SK-N-SH (cell line): ENCODE measurements at regions not wholly inside any gene's neighbourhood (a gene's known extent, or its start where the extent isn't known, plus 50 kb on each side); places are given as distances from the start of the nearest gene placed in this dataset.

Experiments used
- CTCF ChIA-PET: fragments of 300-600, 350-600 bp; formaldehyde crosslinking; extraction: SDS; loops from one replicate; lab custom pipeline; 2021; lab: Yijun Ruan, JAX
- POLR2A ChIA-PET: fragments of 350-600 bp; sonication (Branson Sonifier 250); formaldehyde crosslinking; extraction: SDS; loops from one replicate; lab custom pipeline; 2020; ENCODE audit warnings: antibody characterized with exemption, inconsistent platforms; lab: Yijun Ruan, JAX
- DNase-seq: peaks from one replicate; pipeline ENCODE4 v3.0.0; 2012
- H2AFZ ChIP-seq: fragments of 200-600 bp; sonication (generic); 2 replicates; pipeline ENCODE4 v1.8.1; 2016; ENCODE audit warnings: antibody characterized with exemption, mild to moderate bottlenecking, low read depth
- H3F3A ChIP-seq: fragments of 200-600 bp; sonication (generic); replicated peaks from 2 replicates; pipeline ENCODE3; 2016; ENCODE audit warnings: antibody characterized with exemption, mild to moderate bottlenecking; ENCODE audit not compliant: insufficient read depth
- H3K27ac ChIP-seq, 2 experiments: fragments of 200-500 bp in 1 of 2; fragments of 200-600 bp in 1 of 2; sonication (Bioruptor generic) in 1 of 2; sonication (generic), shearing (Covaris generic) in 1 of 2; 2 replicates each; pipeline versions ENCODE4 v1.5.1 to v1.6.1; 2014 to 2016; ENCODE audit warnings: low read depth in 2 of 2, inconsistent platforms in 1 of 2, low read length in 1 of 2, mild to moderate bottlenecking in 1 of 2, mixed read lengths in 1 of 2
- H3K27me3 ChIP-seq: fragments of 200-600 bp; sonication (generic), shearing (Covaris generic); 2 replicates; pipeline ENCODE4 v1.6.1; 2016; ENCODE audit warnings: mixed run types; ENCODE audit not compliant: insufficient read depth
- H3K36me3 ChIP-seq, 2 experiments: fragments of 200-500 bp in 1 of 2; fragments of 200-600 bp in 1 of 2; sonication (Bioruptor generic) in 1 of 2; sonication (generic) in 1 of 2; replicated peaks in 1 of 2; 2 replicates each; pipeline versions ENCODE3 to v1.5.1; 2014 to 2016; ENCODE audit warnings: low read length in 1 of 2, mild to moderate bottlenecking in 1 of 2; ENCODE audit not compliant: insufficient read depth in 2 of 2, control insufficient read depth in 1 of 2
- H3K4me1 ChIP-seq, 2 experiments: fragments of 200-500 bp in 1 of 2; fragments of 200-600 bp in 1 of 2; sonication (Bioruptor generic) in 1 of 2; sonication (generic), shearing (Covaris generic) in 1 of 2; 2 replicates each; pipeline versions ENCODE4 v1.5.1 to v1.6.1; 2014 to 2016; ENCODE audit warnings: low read depth in 1 of 2, low read length in 1 of 2, mixed run types in 1 of 2; ENCODE audit not compliant: insufficient read depth in 2 of 2, control insufficient read depth in 1 of 2
- H3K4me2 ChIP-seq: fragments of 200-600 bp; sonication (generic), shearing (Covaris generic); 2 replicates; pipeline ENCODE4 v1.6.1; 2017; ENCODE audit warnings: mixed run types
- H3K4me3 ChIP-seq, 2 experiments: fragments of 200-500 bp in 1 of 2; fragments of 200-600 bp in 1 of 2; sonication (Bioruptor generic) in 1 of 2; sonication (generic), shearing (Covaris generic) in 1 of 2; 2 replicates each; pipeline versions ENCODE4 v1.5.1 to v1.8.1; 2014 to 2016; ENCODE audit warnings: low read depth in 2 of 2, inconsistent platforms in 1 of 2, low read length in 1 of 2, mild to moderate bottlenecking in 1 of 2, mixed read lengths in 1 of 2, moderate library complexity in 1 of 2
- H3K79me2 ChIP-seq: fragments of 200-600 bp; sonication (generic); 2 replicates; pipeline ENCODE4 v1.8.1; 2017; ENCODE audit warnings: mild to moderate bottlenecking; ENCODE audit not compliant: insufficient read depth
- H3K9ac ChIP-seq: fragments of 200-600 bp; sonication (generic); 2 replicates; pipeline ENCODE4 v1.6.1; 2017; ENCODE audit warnings: mixed run types
- H3K9me2 ChIP-seq: fragments of 200-600 bp; sonication (generic); 2 replicates; pipeline ENCODE4 v1.6.1; 2017; ENCODE audit warnings: mixed run types
- H3K9me3 ChIP-seq: fragments of 200-600 bp; sonication (generic); 2 replicates; pipeline ENCODE4 v1.6.1; 2017; ENCODE audit warnings: mixed run types, mild to moderate bottlenecking, moderate library complexity
- H4K20me1 ChIP-seq: fragments of 200-600 bp; sonication (generic); 2 replicates; pipeline ENCODE4 v1.6.1; 2017; ENCODE audit warnings: mild to moderate bottlenecking, mixed run types; ENCODE audit not compliant: insufficient read depth
- ELF1 ChIP-seq: IDR thresholded peaks from 2 replicates; pipeline ENCODE4 v1.4.0; 2012
- EZH2phosphoT487 ChIP-seq: fragments of 200-600 bp; sonication (generic); IDR thresholded peaks from 2 replicates; pipeline ENCODE4 v1.6.1; 2017; ENCODE audit warnings: low read depth, mixed run types, mild to moderate bottlenecking, antibody characterized with exemption, moderate library complexity, borderline replicate concordance
- FOXM1 ChIP-seq: IDR thresholded peaks from 2 replicates; pipeline ENCODE4 v1.4.0; 2012; ENCODE audit warnings: low read depth, mild to moderate bottlenecking
- JUND ChIP-seq: IDR thresholded peaks from 2 replicates; pipeline ENCODE4 v1.4.0; 2012
- MEF2A ChIP-seq: IDR thresholded peaks from 2 replicates; pipeline ENCODE4 v1.4.0; 2012; ENCODE audit warnings: low read depth, borderline replicate concordance
- PBX3 ChIP-seq: IDR thresholded peaks from 2 replicates; pipeline ENCODE4; 2012
- POLR2AphosphoS5 ChIP-seq: IDR thresholded peaks from 2 replicates; pipeline ENCODE4 v1.6.1; 2012; ENCODE audit warnings: low read depth, low read length
- RAD21 ChIP-seq: IDR thresholded peaks from 2 replicates; pipeline ENCODE4 v1.6.1; 2012; ENCODE audit warnings: mild to moderate bottlenecking, low read length
- RCOR1 ChIP-seq: fragments of 150-350 bp; IDR thresholded peaks from 2 replicates; pipeline ENCODE4 v1.6.1; 2017; ENCODE audit warnings: antibody characterized with exemption, low read length
- RFX5 ChIP-seq: IDR thresholded peaks from 2 replicates; pipeline ENCODE4 v1.6.1; 2012; ENCODE audit warnings: mild to moderate bottlenecking, improper control_type of control experiment, low read length
- TAF1 ChIP-seq: IDR thresholded peaks from 2 replicates; pipeline ENCODE4 v1.6.1; 2012; ENCODE audit warnings: low read depth, mild to moderate bottlenecking, low read length, moderate library complexity, borderline replicate concordance
- ZBTB33 ChIP-seq: IDR thresholded peaks from 2 replicates; pipeline ENCODE4 v1.4.0; 2012; ENCODE audit warnings: low read depth, borderline replicate concordance
- WGBS: methylation state at CpG from one replicate; pipeline ENCODE4 v1.1.6; 2017; ENCODE audit warnings: low lambda C conversion rate; 5-methylcytosine and 5-hydroxymethylcytosine counted together

GRCh38 chr6:130520801-130521200 is 155.0 kb downstream of the TMEM200A start:
- Histone ChIP-seq H3K36me3 (peaks cover 0 to 3% of the 10 kb centered on the region in 2 experiments), H3K79me2 (no peaks in the 10 kb centered on the region), H3K4me3 (no peak overlapping the region), H3K4me2 (no peak overlapping the region), H3K27me3 (no peaks in the 10 kb centered on the region), H2AFZ (no peak overlapping the region), H3K4me1 (no peaks in the 10 kb centered on the region; a peak in 2 of 4 replicates), H4K20me1 (no peaks in the 10 kb centered on the region), H3K27ac (0 out of 4 replicates have a peak overlapping the region, but pooled peaks of 1 of the 2 experiments have one; percentile 13), H3K9me2 (no peaks in the 10 kb centered on the region), H3F3A (no peaks in the 10 kb centered on the region), H3K9me3 (no peaks in the 10 kb centered on the region), H3K9ac (no peak overlapping the region)
- TF ChIP-seq ZBTB33, result no peak
- no peak for TF ChIP-seq FOXM1
- TF ChIP-seq ELF1, result no peak
- no peak for TF ChIP-seq RCOR1
- no peak for TF ChIP-seq EZH2phosphoT487
- TF ChIP-seq RAD21, result no peak
- TF ChIP-seq POLR2AphosphoS5, result no peak
- ChIA-PET CTCF (no interaction called here), POLR2A (no interaction called here)
- DNase-seq, result no peak
- WGBS, result 38% methylated on average over 3 of the region's 3 CpGs

- 69% methylated on average over 5 of the region's 5 CpGs for WGBS
- H3K36me3 ChIP-seq, result peaks cover 0 to 3% of the 10 kb centered on the region in 2 experiments
- no peaks in the 10 kb centered on the region for H4K20me1 ChIP-seq
- H3K4me1 ChIP-seq, result no peaks in the 10 kb centered on the region
- H3K27ac ChIP-seq, result no peak overlapping the region
- no peaks in the 10 kb centered on the region for H3K79me2 ChIP-seq
- H3K9ac ChIP-seq, result no peak overlapping the region
- ChIA-PET CTCF (interaction anchor here (0.6 kb wide), 1 partner anchor 113 kb away, joined by 3 read pairs; no protein-coding TSS in a partner anchor), POLR2A (no interaction called here)
- no peak overlapping the region for H3K4me3 ChIP-seq
- H3K9me2 ChIP-seq, result no peaks in the 10 kb centered on the region
- H3K4me2 ChIP-seq, result no peak overlapping the region
- no peak overlapping the region for H2AFZ ChIP-seq
- no peaks in the 10 kb centered on the region for H3K9me3 ChIP-seq
- TF ChIP-seq RFX5 (no peak), JUND (no peak), PBX3 (0 out of 2 replicates have a peak, but pooled peaks have one; percentile 23)
- TF ChIP-seq, all 33 proteins: peak for 1
- no peak for DNase-seq
- H3K27me3 ChIP-seq, result no peaks in the 10 kb centered on the region
- no peaks in the 10 kb centered on the region for H3F3A ChIP-seq
Observed at GRCh38 chr6:130524552-130524951, 158.7 kb downstream of the TMEM200A start.

GRCh38 chr6:130525408-130525807 is 159.6 kb downstream of the TMEM200A start:
- WGBS, result 71% methylated on average over 1 of the region's 1 CpG
- Histone ChIP-seq H3K9me3 (no peaks in the 10 kb centered on the region), H3K4me3 (no peak overlapping the region), H3K4me1 (no peaks in the 10 kb centered on the region), H4K20me1 (no peaks in the 10 kb centered on the region), H3K36me3 (peaks cover 0 to 3% of the 10 kb centered on the region in 2 experiments), H3K27me3 (no peaks in the 10 kb centered on the region), H3K27ac (no peak overlapping the region), H3K9me2 (no peaks in the 10 kb centered on the region), H3K79me2 (no peaks in the 10 kb centered on the region), H3K4me2 (no peak overlapping the region), H3K9ac (no peak overlapping the region), H3F3A (no peaks in the 10 kb centered on the region), H2AFZ (no peak overlapping the region)
- TF ChIP-seq TAF1 (no peak), MEF2A (no peak)
- CTCF ChIA-PET, result no interaction called here
- POLR2A ChIA-PET, result no interaction called here
- DNase-seq, result no peak
